ENCODE measurements at regions not wholly inside any gene's neighbourhood (a gene's known extent, or its start where the extent isn't known, plus 50 kb on each side); places are given as distances from the start of the nearest gene placed in this dataset.

DNA sequence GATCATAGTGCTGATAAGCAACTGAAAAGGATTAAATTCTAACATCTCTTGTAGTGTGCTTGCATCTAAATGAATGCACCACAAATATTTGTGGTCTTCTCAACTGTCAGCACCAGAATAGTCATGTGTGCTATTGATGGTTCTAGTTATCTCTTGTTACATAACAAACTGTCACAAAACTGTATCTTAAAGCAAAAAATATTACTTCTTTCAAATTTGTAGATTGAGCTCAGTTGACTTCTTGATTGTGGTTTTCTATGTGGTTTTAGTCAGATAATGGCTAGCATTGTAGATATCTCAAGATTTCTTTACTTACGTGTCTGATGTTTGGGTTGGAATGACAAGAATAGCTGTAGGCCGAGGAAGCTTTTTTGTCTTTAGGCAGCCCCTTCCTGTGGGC is 431.3 kb downstream of the SLITRK6 start:
- TF ChIP-seq POLR2A (IDR thresholded peaks at IDR 0.05; ENCODE audit: low read length) = no peak
- no peak for TF ChIP-seq GATA1 (IDR thresholded peaks at IDR 0.05; ENCODE audit: low read depth, low read length)

Data from erythroblast (primary cell).